ENCODE measurements at regions not wholly inside any gene's neighbourhood (a gene's known extent, or its start where the extent isn't known, plus 50 kb on each side); places are given as distances from the start of the nearest gene placed in this dataset.

DNA sequence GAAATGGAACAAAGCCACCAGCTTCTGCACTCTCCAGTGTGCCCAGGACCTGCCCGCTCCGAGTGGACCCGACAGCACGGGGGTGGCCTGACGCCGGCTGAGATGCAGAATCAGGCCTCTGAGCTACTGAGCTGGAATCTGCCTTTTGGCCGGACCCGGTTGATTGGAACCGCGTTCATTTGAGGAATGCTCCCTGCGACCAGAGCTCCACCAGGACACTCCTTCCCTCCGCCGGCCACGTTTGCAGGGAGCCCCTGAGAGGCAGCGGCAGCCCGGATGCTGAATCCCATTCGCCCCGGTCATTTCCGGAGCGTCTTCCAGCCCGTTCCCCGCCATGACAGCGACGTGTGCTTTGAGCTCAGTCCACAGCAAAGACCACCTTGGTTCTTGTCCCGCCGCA is 392.7 kb downstream of the THBS2 start:
- TF ChIP-seq, protein P1, sequence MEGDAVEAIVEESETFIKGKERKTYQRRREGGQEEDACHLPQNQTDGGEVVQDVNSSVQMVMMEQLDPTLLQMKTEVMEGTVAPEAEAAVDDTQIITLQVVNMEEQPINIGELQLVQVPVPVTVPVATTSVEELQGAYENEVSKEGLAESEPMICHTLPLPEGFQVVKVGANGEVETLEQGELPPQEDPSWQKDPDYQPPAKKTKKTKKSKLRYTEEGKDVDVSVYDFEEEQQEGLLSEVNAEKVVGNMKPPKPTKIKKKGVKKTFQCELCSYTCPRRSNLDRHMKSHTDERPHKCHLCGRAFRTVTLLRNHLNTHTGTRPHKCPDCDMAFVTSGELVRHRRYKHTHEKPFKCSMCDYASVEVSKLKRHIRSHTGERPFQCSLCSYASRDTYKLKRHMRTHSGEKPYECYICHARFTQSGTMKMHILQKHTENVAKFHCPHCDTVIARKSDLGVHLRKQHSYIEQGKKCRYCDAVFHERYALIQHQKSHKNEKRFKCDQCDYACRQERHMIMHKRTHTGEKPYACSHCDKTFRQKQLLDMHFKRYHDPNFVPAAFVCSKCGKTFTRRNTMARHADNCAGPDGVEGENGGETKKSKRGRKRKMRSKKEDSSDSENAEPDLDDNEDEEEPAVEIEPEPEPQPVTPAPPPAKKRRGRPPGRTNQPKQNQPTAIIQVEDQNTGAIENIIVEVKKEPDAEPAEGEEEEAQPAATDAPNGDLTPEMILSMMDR (IDR thresholded peaks at IDR 0.05; ENCODE audit: insufficient read depth, low read depth, low read length): no peak
- no peak for TF ChIP-seq EZH2 (IDR thresholded peaks at IDR 0.05; ENCODE audit: insufficient read depth, low read length)
